HG03439 (cell line): ENCODE measurements at regions not wholly inside any gene's neighbourhood (a gene's known extent, or its start where the extent isn't known, plus 50 kb on each side); places are given as distances from the start of the nearest gene placed in this dataset.
A peak's percentile ranks its signal among the peaks of the same experiment; 100 is the strongest.

ENCODE experiments used
- ATAC-seq: cut with Tn5 transposase; IDR thresholded peaks from one replicate; pipeline ENCODE4 v1.9.1; 2021; ENCODE audit warnings: mild to moderate bottlenecking, moderate library complexity; ENCODE audit not compliant: unreplicated experiment

DNA sequence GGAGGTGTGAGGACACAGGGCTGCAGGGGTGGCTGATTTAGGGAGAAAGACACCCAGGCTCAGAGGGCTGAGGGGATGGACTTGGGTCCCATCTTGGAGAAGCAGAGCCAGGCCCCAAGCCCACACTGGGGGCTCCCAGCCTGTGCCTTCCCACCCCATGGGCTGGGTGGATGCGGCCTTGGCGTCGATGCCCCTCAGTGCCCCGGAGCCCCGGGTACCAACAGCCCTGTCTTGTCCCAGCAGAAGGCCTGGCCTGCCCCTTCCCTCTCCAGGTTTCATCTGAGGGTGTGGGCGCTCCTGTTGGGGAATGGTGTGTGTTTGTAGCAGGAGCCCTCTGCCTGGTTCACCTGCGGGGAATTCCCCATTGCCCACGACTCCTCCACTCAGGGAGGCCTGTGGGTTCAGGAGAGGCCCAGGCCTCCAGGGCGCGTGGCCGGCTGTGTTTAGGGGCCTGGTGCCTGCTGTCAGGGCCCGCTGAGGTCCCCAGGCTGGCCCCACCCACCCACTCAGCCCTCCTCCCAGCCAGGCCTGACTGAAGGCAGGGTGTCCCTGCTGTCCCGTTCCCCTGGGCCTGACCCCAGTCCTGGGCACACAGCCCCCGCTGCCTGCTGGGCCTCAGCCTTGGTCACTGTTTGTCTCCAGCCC is 51.1 kb upstream of the BEGAIN start:
- ATAC-seq = no peak

DNA sequence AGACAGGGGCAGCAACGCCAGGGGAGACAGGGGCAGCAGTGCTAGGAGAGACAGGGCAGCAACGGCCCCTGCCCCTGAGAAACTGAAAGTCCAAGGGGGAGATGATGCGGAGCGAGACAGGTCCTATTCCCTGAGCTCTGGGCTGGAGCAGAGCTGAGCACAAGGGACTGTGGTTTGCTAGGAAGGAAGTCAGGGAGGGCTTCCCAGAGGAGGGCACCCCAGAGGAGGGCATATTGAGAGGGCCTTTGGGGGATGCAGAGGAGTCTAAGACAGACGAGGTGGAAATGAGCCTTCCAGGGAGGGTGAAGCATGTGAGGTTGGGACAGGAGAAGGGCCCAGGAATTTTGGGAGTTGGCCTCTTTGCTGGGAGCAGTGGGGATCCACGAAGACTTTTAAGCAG is 52.1 kb upstream of the BEGAIN start:
- ATAC-seq = no peak

DNA sequence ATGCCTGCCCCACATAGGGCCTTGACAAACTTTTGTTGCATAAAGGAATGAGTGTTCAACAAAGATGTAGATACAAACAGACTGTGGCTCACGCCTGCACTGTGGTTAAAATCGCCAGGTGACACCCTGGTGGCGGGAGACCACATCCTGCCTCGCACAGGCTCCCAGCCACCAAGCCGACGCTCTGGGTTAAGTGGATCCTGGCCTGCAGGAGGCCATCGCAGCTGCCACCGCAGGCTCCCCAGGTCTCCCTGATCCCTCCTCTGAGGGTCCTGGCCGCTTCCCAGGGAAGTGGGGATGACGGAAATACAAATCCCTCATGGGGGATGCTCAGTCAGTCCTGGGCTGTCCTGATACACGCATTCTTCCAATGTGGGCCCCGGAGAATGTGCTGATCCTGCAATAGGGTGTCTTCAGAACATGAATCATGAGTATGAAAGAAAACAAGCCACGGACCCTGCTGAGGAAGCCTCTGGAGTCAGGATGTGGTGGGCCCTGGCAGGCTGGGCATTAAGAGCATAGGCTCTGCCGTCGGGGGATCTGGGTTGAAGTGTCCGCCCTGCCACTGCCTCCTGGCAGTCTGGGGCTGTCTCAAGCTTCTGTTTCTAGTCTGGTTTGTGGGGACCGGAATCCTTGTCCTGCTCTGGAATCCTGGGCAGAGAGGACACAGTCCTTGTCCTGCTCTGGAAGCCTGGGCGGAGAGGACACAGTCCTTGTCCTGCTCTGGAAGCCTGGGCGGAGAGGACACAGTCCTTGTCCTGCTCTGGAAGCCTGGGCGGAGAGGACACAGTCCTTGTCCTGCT is 53.5 kb upstream of the BEGAIN start:
- ATAC-seq = peak; percentile 71

DNA sequence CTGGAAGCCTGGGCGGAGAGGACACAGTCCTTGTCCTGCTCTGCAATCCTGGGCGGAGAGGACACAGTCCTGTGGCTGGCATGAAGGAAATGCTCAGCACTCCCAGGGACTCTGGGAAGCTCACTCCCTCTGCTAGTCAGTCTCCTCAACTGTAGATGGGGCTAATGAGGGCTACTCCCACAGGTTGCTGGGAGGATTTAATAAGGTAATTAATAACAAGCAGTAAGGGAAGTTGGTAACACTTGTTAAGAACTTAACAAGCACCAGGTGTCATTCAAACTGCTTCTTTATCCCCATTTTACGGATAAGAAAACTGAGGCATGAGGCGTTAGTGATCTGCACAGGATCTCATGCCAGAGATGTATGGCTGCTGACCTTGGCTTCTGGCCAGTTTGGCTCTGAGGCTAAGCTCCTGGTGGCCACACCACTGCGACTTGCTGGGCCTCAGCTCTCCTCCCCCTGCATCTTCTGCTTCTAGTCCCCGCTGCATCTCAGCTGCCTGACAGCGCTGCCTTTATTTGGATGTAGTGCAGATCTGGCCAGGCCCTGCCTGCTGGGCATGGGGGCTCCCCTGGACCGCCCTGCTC is 54.1 kb upstream of the BEGAIN start:
- ATAC-seq = no peak

DNA sequence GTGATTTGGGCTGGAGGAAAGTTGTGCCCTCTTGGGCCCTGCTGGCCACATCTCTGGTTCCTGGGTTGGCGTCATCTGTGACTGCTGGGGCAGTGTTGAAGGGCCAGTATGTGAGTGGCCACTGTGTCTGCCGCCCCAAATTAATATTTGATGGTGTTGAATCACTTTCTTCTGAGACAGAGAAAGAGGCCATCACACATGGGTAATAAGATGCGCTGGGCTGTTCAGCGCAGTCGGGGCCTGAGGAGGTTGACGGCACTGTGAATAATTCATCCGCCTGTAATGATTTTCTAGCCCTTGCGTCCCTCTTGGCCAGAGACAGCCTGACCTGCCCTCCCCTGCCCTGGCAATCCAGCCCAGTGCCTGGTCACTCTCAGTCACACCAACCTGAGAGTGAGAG is 56.2 kb upstream of the BEGAIN start:
- ATAC-seq = no peak

DNA sequence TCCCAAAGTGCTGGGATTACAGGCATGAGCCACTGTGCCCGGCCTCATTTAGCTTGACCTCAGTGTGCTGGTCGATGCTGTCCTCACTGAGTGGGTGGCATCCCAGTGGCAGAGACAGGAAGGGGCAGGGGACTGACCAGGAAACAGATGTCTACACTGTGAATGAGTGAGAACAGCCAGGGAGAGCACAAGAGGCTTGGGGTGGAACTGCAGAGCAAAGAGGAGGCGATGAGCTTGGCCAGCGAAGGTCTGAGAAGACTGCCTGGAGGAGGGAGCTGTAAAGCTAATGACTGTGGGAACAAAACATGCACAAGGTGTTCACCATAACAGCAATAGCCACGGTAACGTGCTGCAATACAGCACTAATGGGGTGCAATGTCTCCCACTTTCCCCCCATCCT is 57.2 kb upstream of the BEGAIN start:
- ATAC-seq = no peak

DNA sequence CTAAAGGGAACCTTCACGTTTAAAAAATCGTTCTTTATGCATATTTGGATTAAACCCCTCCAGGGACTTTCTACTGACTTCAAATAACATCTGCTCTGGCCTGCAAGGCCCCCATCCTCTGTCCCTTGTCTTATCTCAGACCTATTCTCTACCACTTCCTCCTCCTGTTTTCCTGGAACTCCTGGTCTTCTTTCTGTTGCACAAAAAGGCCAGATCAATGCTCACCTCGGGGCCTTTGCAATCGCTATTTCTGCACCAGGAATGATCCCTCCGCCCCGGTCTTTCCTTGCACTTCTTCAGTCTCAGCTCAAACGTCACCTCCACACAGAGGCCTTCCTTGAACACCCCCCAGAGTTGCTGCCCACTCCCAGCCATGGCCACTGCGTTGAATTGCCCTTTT is 57.6 kb upstream of the BEGAIN start:
- ATAC-seq = no peak

DNA sequence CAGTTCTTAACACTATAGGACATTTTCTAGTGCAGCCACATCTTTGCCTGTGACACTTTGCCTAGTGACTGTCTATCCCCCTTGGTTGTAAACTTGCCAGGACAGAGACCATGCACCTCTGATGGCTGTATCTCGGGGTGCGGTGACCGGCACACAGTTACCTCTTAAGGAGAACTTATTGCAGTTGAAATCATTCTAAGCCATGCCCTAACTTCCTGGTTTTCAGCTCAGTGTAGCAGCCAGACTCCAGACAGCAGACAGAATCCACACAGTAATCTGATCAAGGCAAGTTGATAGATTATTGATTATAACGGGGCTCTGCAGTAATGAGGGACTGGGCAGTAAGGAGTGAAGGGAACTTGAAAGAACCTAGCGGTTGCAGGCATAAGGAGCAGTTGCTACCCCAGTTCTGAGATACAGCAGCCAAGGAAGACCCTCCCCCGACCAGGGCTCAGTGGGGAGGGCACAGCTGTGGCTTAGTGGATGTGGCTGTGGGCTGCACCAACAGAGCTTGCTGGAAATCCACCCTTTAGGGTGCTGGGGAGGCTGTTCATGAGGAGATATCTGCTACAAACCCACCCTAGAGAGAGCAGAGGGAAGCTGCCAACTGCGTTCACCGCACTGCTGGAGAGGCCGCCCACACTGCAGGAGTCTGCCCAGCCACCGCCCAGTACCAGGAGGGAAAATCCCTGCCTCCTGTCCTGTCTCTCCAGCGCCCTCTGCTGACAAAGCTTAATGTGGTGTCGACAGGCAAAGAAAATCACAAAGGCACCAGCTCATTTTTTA is 58.2 kb upstream of the BEGAIN start:
- ATAC-seq = no peak

DNA sequence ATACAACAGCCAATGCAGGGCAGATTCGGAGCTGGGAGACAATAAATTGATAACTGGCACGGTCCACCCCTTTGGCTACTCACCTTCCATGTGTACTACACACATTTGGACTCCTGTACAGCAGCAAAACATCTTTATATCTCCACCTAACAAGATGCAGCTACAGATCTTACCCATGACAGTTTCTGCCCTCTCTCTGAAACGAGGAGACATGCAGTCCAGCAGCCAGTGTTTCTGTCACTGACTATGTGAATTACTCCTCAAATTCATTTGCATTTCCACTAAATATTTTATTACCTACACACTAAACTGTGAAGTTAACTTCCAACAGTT is 58.7 kb upstream of the BEGAIN start:
- no peak for ATAC-seq

DNA sequence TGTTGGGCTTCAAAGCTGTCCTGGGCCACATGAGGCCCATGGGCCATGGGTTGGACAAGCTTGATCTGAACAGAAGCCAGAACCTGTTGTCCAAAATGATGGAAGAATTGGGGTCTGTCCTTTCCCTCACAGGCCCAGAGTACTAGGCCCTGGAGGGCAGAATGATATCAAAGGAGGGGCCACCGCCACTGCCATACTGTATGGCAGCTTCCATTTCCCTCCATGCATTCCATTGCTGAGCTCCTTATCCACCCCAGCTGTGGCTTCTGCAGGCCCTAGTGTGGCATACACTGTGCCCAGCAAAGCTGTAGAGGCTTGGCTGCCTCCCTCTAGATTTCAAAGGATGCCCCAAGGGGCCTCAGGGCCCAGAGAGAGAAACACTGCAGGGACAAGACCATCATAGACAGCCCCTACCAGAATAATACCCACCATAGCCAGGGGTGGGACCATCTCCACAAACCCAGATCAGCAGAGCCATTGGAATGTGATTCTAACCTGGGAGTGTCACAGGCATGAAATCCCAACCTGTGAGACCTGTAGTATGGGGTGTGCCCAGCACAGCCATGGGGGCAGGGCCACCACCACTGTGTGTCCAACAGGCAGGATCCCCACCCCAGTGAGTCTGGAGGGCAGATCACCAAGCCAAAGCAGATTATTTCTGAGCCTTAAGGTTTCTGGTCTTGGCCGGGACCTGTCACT is 61.4 kb upstream of the BEGAIN start:
- no peak for ATAC-seq

DNA sequence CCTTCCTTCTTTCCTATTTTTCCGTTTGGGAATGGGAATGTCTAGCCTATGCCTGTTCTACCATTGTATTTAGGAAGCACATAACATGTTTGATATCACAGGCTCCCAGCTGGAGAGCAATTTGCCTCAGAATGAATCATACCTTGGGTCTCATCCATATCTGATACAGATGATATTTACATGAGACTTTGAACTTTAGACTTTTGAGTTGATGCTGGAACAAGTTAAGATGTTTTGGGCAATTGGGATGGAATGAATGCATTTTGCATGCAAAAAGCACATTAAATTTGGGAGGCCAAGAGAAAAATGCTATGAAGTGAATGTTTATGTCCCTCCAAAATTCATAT is 61.9 kb upstream of the BEGAIN start:
- no peak for ATAC-seq

DNA sequence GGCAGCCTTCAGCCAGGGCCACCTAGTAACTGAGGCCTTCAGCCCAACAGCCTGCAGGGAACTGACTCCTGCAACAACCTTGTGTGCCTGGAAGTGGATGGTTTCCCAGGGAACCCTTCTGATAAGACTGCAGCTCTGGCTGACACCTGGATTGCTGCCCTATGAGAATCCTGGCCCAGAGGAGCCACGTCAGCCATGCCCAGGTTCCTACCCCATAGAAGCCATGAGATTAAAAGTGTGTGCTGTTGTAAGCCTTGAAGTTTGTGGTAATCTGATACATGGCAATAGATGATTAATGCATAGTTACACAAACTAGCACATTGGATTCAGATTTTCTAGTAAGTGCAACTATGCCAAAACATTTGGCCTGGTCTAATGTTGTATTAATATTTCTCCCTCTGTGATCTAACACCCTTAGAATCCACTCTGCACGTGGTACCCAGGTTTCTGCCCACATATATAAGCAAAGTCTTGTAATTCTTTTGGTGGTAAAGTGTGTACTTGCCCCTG is 64.8 kb upstream of the BEGAIN start:
- no peak for ATAC-seq

DNA sequence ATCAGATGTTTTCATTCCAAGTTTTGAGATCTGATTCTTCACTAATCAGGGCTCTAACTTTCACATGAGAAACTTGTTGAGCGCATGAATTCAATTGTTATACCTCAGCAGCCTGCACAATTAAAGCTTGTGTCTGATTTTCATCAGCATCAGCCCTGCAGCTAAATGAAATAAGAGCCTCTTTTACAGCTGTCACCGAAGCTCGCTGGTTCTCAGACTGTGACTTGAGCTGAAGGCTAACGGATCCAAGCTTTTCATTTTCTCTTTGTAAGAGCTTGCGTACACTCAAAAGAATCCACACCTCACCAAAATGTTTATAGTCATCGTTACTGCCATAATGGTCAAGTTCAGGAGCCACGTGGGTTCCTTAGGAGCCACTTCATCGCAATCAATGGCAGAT is 65.5 kb upstream of the BEGAIN start:
- no peak for ATAC-seq

DNA sequence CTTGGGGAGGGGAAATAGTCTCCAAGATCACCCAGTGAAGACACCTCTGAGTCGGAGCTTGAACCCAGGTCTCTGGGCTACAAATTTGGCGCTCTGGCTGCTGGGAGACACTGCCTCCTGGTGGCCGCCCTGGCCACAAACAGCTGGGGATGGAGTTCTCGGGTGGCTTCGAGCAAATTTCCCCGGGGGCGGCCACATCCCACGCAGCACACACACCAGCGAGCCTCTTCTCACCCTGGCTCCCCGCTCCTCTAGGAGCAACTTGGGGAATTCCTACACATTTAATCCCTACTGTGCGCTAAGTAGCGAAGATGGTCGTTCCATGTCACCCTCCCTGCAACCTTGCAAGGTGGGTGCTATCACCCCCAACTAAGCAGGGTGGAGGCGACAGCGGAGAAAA is 66.2 kb upstream of the BEGAIN start:
- no peak for ATAC-seq

DNA sequence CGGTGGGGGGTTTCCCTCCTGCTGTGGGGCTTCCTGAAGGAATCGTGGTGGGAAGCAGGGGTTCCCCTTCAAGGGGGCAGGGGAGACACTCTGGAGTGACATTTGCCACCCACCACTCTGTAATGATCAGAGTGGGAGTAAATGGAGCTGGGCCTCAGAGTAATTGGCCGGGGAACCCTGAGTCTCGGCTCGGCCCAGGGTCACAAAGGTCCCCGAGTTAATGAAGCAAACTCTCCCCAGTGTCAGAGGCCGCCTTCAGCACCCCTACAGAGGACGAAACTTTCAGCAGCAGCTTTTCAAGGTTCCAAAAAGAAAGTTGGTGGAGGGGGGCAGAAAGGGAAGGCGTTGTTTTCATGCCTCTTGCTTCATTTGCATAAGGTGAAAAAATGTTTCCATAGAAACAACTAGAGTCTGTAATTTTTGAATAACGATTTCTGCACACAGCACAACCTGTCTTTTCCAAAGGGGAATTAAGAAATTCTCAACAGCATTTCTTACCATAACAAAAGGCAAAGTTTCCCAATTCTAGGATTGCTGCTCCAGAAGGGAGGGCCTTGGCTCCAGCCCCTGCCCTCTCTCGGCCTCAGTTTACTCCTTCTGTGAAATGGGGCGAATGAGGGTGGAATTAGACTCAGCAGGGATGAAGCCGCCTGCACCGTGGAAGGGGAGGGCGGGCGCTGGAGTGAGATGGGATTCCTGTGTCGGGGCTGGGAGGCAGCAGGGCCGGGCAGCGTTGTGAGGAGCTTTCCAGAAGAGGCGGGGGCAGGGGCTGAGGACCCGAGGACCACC is 67.0 kb upstream of the BEGAIN start:
- no peak for ATAC-seq

DNA sequence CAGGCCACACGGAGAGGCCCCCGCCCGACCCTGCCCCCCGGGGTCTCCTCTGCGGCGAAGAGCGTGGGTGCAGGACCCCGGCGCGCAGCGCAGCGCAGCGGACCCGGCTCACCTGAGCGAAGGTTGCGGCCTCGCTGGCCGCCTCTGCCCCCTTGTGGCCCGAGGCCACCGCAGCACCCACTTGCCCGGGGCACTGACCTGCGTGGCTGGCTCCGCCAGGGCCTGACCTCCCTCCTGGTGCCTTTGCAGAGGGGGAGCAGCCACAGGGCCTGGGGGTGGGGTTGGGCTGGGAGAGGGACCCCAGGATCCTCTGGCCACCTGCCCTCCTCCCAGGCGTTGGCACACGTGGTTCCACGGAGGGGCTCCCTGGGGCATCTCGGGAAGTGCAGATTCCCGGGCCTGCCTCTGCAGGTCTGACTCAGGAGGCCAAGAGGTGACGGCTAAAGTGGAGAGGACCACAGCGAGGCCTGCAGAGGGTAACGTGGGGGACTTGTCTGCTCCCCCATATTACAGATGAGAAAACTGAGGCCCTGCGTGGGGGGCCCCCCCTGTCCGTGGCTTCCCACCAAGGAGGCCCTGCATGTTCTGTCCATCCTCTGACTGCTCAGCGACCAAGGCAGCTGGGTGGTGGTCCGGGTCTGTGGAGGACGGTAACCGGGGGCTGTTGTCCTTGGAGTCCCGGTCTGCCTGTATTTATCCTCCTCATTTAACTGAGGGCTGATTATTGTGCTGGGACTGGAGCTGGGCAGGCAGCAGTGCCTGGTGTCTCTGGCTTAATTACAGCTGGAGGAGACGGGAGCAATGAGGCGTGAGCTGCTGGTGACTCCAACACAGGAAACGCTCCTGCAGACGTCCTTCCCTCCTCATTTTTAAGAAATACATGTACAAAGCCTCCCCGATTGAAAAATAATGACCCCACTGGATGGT is 67.9 kb upstream of the BEGAIN start:
- no peak for ATAC-seq

DNA sequence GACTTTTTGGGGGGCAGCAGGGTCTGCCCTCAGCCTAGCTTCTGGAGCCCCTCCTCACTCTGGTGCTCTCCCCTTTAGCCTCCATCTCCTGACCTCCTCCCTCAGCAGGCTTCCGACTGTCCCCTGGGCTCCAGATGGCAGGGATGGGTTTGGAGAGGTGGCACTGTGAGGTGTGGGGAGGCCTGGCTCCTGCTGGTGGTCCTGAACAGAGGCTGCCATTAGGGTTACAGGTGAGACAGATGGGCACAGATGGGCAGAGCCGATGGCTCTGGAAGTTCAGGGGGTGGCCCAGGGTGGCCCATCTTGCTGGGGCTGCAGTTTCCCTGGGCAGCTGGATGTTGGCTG is 68.5 kb upstream of the BEGAIN start:
- ATAC-seq = no peak

DNA sequence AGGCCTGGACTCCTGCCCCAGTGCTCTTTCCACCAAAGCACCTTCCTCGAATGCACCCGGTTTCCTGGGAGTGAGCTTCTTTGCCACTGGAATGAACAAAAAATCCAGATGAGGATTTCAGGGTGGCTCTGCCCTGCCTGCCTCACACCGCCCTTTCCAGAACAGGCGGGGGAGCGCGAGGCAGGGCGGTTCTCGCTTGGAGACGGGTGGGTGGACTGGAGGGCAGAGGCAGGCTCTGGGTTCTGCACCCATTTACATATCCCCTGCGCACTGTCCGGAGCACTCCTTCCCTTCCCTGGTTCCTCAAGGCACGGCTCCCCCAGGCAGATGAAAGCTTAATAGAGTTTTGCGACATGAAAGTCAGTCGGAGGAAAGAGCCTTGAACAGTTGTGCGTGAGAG is 69.7 kb upstream of the DLK1 start:
- ATAC-seq = no peak

DNA sequence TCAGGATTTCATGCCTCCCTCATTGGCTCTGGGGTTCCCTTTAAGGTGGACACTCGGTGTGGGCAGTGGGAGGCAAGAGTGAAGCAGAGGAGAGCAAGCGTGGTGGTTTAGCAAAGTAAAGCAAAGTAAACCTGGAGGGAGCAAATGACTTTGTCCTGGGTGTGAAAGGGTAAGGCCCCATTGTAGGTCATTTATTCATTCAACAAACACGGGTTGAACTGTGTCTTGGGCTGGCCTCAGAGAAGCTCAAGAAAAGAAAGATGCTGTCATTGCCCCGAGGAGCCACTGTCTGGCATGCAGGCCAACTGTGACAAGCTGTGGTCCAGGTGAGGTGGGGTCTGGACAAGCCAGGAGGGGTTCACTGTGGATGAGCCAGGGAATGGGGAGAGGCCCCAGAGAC is 68.9 kb upstream of the DLK1 start:
- no peak for ATAC-seq
